ENCODE measurements at regions not wholly inside any gene's neighbourhood (a gene's known extent, or its start where the extent isn't known, plus 50 kb on each side); places are given as distances from the start of the nearest gene placed in this dataset.
A peak's percentile ranks its signal among the peaks of the same experiment; 100 is the strongest.
"Not testable (repeated sequence)": the region's sequence is repeated elsewhere in the genome, so short reads cannot be mapped to it uniquely, and the experiment has no call there.

DNA sequence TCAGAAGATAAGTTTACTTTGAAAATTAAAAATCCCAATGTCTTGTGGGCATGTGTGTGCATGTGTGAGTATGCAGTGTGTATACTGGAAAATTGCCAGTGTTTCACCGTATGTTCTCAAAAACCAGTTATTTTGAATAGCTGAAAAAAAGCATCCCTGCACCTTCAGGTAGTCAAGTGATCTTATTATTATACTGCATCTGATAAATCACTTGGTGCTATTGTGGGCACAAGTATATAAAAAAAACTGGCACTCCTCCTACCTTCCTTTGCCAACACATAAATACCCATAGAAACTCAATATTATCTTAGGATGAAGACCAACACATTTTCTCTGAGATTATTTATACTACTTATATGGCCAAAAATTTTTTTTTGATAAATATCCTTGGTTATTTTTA, 91.5 kb upstream of the MAP9 start:
- DNase-seq = no peak
- no peak overlapping the region for H3K27ac ChIP-seq
- in situ Hi-C loops (cut with HindIII; ENCODE audit: low pct_ligation_motif_present, low sequenced_read_pairs) = no loop called here
- H3K4me3 ChIP-seq (ENCODE audit: low read depth, low read length) = no peak overlapping the region
- TF ChIP-seq, protein P1, sequence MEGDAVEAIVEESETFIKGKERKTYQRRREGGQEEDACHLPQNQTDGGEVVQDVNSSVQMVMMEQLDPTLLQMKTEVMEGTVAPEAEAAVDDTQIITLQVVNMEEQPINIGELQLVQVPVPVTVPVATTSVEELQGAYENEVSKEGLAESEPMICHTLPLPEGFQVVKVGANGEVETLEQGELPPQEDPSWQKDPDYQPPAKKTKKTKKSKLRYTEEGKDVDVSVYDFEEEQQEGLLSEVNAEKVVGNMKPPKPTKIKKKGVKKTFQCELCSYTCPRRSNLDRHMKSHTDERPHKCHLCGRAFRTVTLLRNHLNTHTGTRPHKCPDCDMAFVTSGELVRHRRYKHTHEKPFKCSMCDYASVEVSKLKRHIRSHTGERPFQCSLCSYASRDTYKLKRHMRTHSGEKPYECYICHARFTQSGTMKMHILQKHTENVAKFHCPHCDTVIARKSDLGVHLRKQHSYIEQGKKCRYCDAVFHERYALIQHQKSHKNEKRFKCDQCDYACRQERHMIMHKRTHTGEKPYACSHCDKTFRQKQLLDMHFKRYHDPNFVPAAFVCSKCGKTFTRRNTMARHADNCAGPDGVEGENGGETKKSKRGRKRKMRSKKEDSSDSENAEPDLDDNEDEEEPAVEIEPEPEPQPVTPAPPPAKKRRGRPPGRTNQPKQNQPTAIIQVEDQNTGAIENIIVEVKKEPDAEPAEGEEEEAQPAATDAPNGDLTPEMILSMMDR (IDR thresholded peaks at IDR 0.05; ENCODE audit: low read depth, low read length, missing control alignments) = no peak
- H3K36me3 ChIP-seq (replicated peaks) = no peaks in the 10 kb centered on the region
- no peaks in the 10 kb centered on the region for H3K27me3 ChIP-seq (replicated peaks)

DNA sequence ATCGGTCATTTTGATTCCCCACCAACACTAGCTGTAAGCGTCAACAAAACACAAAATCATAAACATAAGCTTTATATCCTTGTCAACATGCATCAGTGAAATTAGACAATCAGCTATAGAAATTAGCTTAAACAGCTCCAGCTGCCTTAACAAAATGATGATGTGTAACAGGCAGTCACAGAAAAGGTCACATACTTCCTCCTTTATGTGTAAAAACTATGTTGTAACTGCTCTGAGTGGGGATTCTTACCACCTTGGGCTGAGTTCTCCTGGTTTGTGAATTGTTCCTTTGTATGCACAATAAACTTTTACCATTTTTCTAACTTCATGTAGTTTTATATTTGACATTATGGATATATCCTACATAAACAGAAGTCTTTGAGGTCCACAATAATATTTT, 73.9 kb upstream of the MAP9 start:
- no peak overlapping the region for H3K4me3 ChIP-seq (ENCODE audit: low read depth, low read length)
- H3K27ac ChIP-seq = no peak overlapping the region
- no peaks in the 10 kb centered on the region for H3K36me3 ChIP-seq (replicated peaks)
- no peaks in the 10 kb centered on the region for H3K27me3 ChIP-seq (replicated peaks)
- in situ Hi-C loops (cut with HindIII; ENCODE audit: low pct_ligation_motif_present, low sequenced_read_pairs) = no loop called here
- DNase-seq = no peak
- TF ChIP-seq, protein P1 (IDR thresholded peaks at IDR 0.05; ENCODE audit: low read depth, low read length, missing control alignments) = no peak

DNA sequence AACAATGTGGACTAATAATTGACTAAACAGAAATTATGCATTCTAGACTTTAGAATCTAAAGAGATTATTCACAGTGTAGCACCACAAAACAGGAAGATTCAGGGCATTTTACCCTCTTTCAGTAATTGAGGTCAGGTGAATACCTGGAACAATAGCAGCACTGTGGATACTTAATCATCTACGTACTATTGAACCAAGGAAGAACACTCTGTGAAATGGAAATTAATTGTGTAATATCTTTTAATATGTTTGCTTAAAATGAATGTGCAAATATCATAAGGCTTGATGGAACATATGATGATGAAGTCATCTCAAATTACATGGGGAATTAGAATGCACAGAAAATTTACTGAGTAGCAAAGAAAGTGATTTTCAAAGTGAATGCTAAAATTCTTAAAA, 68.5 kb upstream of the MAP9 start:
- H3K27ac ChIP-seq = no peak overlapping the region
- no peaks in the 10 kb centered on the region for H3K27me3 ChIP-seq (replicated peaks)
- TF ChIP-seq, protein P1 (IDR thresholded peaks at IDR 0.05; ENCODE audit: low read depth, low read length, missing control alignments) = no peak
- no peak for DNase-seq
- in situ Hi-C loops (cut with HindIII; ENCODE audit: low pct_ligation_motif_present, low sequenced_read_pairs) = no loop called here
- no peaks in the 10 kb centered on the region for H3K36me3 ChIP-seq (replicated peaks)
- no peak overlapping the region for H3K4me3 ChIP-seq (ENCODE audit: low read depth, low read length)

DNA sequence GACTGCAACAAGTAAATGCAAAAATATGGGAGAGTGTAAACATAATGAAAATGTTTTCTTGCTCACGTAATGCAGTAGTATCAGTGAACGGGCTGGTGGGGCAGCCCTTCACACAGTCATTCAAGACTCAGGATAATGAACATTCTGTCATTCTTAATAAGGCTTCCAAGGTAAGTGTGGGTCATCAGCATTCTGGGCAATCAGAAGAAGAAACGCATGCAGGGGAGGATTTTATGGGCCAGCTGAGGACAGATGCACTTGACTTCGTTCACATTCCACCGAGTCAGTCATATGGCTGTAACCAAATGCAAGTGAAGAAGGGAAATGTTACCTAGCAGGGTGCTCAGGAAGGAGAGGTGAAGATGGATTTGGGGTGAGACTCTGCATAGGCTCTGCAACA, 68.0 kb upstream of the MAP9 start:
- Histone ChIP-seq H3K4me3 (ENCODE audit: low read depth, low read length) (no peak overlapping the region), H3K36me3 (replicated peaks) (no peaks in the 10 kb centered on the region), H3K27me3 (replicated peaks) (no peaks in the 10 kb centered on the region), H3K27ac (no peak overlapping the region)
- in situ Hi-C loops (cut with HindIII; ENCODE audit: low pct_ligation_motif_present, low sequenced_read_pairs) = no loop called here
- no peak for DNase-seq
- TF ChIP-seq, protein P1 (IDR thresholded peaks at IDR 0.05; ENCODE audit: low read depth, low read length, missing control alignments) = no peak

DNA sequence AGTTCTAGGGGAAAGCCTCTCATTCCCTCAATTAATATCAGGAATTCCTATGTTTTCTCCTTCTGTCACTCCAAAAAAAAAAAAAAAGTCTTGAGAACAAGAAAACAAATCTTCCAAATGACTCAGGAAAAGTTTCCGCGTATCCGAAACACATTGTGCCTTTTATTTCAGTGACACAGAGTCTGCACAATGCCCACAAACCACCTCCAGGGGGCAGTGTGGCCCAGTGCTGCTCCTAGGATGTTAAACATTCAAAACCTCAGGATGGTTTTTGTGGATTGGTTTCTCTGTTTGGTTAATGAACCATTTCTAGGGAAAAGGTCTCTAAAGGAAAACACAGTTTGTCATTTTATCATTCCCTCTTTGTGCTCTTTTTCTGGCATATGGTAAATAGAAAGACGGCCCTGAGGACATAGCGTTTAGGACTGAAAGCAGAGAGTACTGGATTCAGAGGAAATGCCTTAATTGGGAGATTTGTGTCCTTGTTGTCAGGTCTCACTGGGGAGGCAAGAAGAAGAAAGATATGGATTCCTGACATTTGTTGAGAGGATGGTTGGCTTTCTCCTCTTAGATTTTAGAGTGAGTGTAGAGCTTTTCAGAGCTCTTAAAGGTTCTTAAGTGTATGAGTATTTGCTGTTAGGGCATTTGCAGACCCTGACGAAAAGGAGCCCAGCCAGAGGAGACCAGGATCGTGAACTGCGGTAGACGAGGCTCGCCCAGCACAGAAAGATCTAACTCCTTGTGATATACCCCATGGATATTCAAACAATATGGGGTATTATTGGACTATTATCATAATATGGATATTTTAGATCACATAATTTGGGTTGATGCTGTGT, 65.7 kb upstream of the MAP9 start:
- in situ Hi-C loops (cut with HindIII; ENCODE audit: low pct_ligation_motif_present, low sequenced_read_pairs) = no loop called here
- DNase-seq = peak; percentile 79
- TF ChIP-seq, protein P1 (IDR thresholded peaks at IDR 0.05; ENCODE audit: low read depth, low read length, missing control alignments) = peak; percentile 97
- Histone ChIP-seq H3K36me3 (replicated peaks) (no peaks in the 10 kb centered on the region), H3K27me3 (replicated peaks) (no peaks in the 10 kb centered on the region), H3K27ac (no peak overlapping the region), H3K4me3 (ENCODE audit: low read depth, low read length) (peak overlapping the region; percentile 28)

DNA sequence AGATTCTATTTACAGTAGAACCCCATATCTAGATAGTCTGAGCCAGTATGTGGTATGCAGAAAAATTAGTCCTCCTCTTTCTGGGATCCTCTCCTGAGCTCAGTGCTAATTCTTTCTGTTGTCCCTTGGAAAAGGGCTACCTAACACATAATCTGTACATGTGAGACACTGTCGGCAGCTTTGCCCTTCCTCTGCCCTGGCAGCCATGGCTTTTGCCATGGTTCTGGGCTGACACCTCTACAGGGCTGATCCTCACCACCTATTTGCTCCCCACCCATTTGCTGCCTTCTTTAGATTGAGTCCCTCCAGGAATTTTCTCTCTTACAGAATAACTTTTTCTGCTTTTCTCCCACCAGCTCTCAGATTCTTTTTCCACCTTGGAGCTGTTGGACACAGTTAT, 64.7 kb upstream of the MAP9 start:
- in situ Hi-C loops (cut with HindIII; ENCODE audit: low pct_ligation_motif_present, low sequenced_read_pairs) = no loop called here
- Histone ChIP-seq H3K27me3 (replicated peaks) (no peaks in the 10 kb centered on the region), H3K4me3 (ENCODE audit: low read depth, low read length) (no peak overlapping the region), H3K27ac (no peak overlapping the region), H3K36me3 (replicated peaks) (no peaks in the 10 kb centered on the region)
- TF ChIP-seq, protein P1 (IDR thresholded peaks at IDR 0.05; ENCODE audit: low read depth, low read length, missing control alignments) = no peak
- DNase-seq = no peak

DNA sequence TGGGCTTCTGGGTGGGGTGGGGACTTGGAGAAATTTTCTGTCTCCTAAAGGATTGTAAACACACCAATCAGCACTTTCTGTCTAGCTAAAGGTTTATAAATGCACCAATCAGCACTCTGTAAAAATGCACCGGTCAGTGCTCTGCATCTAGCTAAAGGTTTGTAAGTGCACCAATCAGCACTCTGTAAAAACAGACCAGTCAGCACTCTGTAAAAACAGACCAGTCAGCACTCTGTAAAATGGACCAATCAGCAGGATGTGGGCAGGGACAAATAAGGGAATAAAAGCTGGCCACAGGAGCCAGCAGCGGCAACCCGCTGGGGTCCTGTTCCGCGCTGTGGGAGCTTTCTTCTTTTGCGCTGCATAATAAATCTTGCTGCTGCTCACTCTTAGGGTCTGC, 63.0 kb upstream of the MAP9 start:
- in situ Hi-C loops (cut with HindIII; ENCODE audit: low pct_ligation_motif_present, low sequenced_read_pairs); H3K36me3 ChIP-seq (replicated peaks); H3K27ac ChIP-seq; H3K27me3 ChIP-seq (replicated peaks); H3K4me3 ChIP-seq (ENCODE audit: low read depth, low read length); DNase-seq: not testable (repeated sequence)
